H1 (cell line): ENCODE measurements at regions not wholly inside any gene's neighbourhood (a gene's known extent, or its start where the extent isn't known, plus 50 kb on each side); places are given as distances from the start of the nearest gene placed in this dataset.

Experiments used
- BCL11A ChIP-seq, 2 experiments: IDR thresholded peaks; one replicate each; pipeline ENCODE4 v1.6.1; 2011; ENCODE audit warnings: low read depth in 2 of 2, low read length in 2 of 2, mild to moderate bottlenecking in 2 of 2
- CBX8 ChIP-seq: fragments of 300-800, 300-1000 bp; sonication (generic); IDR thresholded peaks from 2 replicates; pipeline ENCODE4 v1.7.1; 2016; ENCODE audit warnings: low read depth, low read length, borderline replicate concordance
- FOSL1 ChIP-seq: IDR thresholded peaks from 2 replicates; pipeline ENCODE4 v1.6.1; 2011; ENCODE audit warnings: mild to moderate bottlenecking, low read depth, low read length, moderate library complexity; ENCODE audit not compliant: insufficient read depth
- KDM5A ChIP-seq: fragments of 200-600 bp; IDR thresholded peaks from 2 replicates; pipeline ENCODE4 v1.7.1; 2012; ENCODE audit warnings: mild to moderate bottlenecking, low read length, inconsistent platforms, mixed read lengths
- MAFK ChIP-seq: IDR thresholded peaks from 2 replicates; pipeline ENCODE4 v1.6.1; 2012; ENCODE audit warnings: low read depth, mild to moderate bottlenecking, improper control_type of control experiment, low read length
- POU5F1 ChIP-seq: IDR thresholded peaks from 2 replicates; pipeline ENCODE4 v1.6.1; 2011; ENCODE audit warnings: low read depth, mild to moderate bottlenecking, low read length, moderate library complexity
- SIRT6 ChIP-seq: IDR thresholded peaks from one replicate; pipeline ENCODE4 v1.7.1; 2012; ENCODE audit warnings: low read length, inconsistent platforms
- SP1 ChIP-seq: IDR thresholded peaks from 2 replicates; pipeline ENCODE4 v1.6.1; 2011; ENCODE audit warnings: low read depth, low read length
- TAF1 ChIP-seq: IDR thresholded peaks from 2 replicates; pipeline ENCODE4 v1.6.1; 2011; ENCODE audit warnings: mild to moderate bottlenecking, low read depth, low read length
- ZNF274 ChIP-seq: IDR thresholded peaks from 2 replicates; pipeline ENCODE4 v1.7.0; 2012; ENCODE audit warnings: low read length, borderline replicate concordance; ENCODE audit errors: extremely low read depth
- TF ChIP-seq, protein P1 (sequence below): fragments of 300-600 bp; sonication (generic); IDR thresholded peaks from 2 replicates; pipeline ENCODE4 v1.7.1; 2012; ENCODE audit warnings: low read length, moderate library complexity, mild to moderate bottlenecking, inconsistent platforms; ENCODE audit not compliant: insufficient replicate concordance
- TF ChIP-seq, protein P2 (sequence below): IDR thresholded peaks from 2 replicates; pipeline ENCODE4 v1.6.1; 2011; ENCODE audit warnings: low read length, improper control_type of control experiment

DNA sequence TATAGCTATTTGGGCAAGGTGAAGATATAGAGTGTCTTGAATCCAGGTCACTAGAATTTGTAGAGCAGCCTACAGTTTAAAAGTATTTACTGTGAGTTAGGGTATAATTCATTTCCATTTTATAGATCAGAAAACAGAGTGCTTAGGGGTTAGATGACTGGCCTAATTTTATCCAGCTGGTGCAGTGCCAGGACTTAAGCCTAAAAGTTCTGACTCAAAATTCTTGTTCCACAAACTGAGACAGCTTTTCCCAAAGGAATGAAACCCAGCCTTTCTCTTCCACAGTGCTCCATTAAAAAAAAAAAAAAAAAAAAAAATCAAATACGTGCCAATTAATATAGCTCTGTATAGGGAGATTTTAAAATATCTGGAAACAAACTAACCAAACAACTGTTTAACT, 441.0 kb upstream of the MARCKS start (continued):
- TF ChIP-seq, protein P1, sequence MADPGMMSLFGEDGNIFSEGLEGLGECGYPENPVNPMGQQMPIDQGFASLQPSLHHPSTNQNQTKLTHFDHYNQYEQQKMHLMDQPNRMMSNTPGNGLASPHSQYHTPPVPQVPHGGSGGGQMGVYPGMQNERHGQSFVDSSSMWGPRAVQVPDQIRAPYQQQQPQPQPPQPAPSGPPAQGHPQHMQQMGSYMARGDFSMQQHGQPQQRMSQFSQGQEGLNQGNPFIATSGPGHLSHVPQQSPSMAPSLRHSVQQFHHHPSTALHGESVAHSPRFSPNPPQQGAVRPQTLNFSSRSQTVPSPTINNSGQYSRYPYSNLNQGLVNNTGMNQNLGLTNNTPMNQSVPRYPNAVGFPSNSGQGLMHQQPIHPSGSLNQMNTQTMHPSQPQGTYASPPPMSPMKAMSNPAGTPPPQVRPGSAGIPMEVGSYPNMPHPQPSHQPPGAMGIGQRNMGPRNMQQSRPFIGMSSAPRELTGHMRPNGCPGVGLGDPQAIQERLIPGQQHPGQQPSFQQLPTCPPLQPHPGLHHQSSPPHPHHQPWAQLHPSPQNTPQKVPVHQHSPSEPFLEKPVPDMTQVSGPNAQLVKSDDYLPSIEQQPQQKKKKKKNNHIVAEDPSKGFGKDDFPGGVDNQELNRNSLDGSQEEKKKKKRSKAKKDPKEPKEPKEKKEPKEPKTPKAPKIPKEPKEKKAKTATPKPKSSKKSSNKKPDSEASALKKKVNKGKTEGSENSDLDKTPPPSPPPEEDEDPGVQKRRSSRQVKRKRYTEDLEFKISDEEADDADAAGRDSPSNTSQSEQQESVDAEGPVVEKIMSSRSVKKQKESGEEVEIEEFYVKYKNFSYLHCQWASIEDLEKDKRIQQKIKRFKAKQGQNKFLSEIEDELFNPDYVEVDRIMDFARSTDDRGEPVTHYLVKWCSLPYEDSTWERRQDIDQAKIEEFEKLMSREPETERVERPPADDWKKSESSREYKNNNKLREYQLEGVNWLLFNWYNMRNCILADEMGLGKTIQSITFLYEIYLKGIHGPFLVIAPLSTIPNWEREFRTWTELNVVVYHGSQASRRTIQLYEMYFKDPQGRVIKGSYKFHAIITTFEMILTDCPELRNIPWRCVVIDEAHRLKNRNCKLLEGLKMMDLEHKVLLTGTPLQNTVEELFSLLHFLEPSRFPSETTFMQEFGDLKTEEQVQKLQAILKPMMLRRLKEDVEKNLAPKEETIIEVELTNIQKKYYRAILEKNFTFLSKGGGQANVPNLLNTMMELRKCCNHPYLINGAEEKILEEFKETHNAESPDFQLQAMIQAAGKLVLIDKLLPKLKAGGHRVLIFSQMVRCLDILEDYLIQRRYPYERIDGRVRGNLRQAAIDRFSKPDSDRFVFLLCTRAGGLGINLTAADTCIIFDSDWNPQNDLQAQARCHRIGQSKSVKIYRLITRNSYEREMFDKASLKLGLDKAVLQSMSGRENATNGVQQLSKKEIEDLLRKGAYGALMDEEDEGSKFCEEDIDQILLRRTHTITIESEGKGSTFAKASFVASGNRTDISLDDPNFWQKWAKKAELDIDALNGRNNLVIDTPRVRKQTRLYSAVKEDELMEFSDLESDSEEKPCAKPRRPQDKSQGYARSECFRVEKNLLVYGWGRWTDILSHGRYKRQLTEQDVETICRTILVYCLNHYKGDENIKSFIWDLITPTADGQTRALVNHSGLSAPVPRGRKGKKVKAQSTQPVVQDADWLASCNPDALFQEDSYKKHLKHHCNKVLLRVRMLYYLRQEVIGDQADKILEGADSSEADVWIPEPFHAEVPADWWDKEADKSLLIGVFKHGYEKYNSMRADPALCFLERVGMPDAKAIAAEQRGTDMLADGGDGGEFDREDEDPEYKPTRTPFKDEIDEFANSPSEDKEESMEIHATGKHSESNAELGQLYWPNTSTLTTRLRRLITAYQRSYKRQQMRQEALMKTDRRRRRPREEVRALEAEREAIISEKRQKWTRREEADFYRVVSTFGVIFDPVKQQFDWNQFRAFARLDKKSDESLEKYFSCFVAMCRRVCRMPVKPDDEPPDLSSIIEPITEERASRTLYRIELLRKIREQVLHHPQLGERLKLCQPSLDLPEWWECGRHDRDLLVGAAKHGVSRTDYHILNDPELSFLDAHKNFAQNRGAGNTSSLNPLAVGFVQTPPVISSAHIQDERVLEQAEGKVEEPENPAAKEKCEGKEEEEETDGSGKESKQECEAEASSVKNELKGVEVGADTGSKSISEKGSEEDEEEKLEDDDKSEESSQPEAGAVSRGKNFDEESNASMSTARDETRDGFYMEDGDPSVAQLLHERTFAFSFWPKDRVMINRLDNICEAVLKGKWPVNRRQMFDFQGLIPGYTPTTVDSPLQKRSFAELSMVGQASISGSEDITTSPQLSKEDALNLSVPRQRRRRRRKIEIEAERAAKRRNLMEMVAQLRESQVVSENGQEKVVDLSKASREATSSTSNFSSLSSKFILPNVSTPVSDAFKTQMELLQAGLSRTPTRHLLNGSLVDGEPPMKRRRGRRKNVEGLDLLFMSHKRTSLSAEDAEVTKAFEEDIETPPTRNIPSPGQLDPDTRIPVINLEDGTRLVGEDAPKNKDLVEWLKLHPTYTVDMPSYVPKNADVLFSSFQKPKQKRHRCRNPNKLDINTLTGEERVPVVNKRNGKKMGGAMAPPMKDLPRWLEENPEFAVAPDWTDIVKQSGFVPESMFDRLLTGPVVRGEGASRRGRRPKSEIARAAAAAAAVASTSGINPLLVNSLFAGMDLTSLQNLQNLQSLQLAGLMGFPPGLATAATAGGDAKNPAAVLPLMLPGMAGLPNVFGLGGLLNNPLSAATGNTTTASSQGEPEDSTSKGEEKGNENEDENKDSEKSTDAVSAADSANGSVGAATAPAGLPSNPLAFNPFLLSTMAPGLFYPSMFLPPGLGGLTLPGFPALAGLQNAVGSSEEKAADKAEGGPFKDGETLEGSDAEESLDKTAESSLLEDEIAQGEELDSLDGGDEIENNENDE, result no peak
- TF ChIP-seq SIRT6 (no peak), FOSL1 (no peak), KDM5A (no peak), POU5F1 (no peak), MAFK (no peak), TAF1 (no peak), ZNF274 (no peak), BCL11A (IDR thresholded peaks at IDR 0.05; ENCODE audit: low read depth in 2 of 2, low read length in 2 of 2) (no peak), CBX8 (no peak), SP1 (no peak)
- TF ChIP-seq, protein P2, sequence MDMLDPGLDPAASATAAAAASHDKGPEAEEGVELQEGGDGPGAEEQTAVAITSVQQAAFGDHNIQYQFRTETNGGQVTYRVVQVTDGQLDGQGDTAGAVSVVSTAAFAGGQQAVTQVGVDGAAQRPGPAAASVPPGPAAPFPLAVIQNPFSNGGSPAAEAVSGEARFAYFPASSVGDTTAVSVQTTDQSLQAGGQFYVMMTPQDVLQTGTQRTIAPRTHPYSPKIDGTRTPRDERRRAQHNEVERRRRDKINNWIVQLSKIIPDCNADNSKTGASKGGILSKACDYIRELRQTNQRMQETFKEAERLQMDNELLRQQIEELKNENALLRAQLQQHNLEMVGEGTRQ, result no peak
